CD4-positive, alpha-beta T cell treated with Interleukin-4 for 1 hour (primary cell): ENCODE measurements at regions not wholly inside any gene's neighbourhood (a gene's known extent, or its start where the extent isn't known, plus 50 kb on each side); places are given as distances from the start of the nearest gene placed in this dataset.

Source experiments
- DNase-seq, 2 donors: peaks; one replicate each; pipeline ENCODE4 v3.0.0-alpha.2; 2020 to 2022

- DNase-seq = no peak
Observed at GRCh38 chr12:115857160-115857920, 420.2 kb downstream of the MED13L start.

- no peak for DNase-seq
Observed at GRCh38 chr12:115852054-115852453, 425.4 kb downstream of the MED13L start.

- no peak for DNase-seq
Observed at GRCh38 chr12:115850957-115851356, 426.5 kb downstream of the MED13L start.

DNA sequence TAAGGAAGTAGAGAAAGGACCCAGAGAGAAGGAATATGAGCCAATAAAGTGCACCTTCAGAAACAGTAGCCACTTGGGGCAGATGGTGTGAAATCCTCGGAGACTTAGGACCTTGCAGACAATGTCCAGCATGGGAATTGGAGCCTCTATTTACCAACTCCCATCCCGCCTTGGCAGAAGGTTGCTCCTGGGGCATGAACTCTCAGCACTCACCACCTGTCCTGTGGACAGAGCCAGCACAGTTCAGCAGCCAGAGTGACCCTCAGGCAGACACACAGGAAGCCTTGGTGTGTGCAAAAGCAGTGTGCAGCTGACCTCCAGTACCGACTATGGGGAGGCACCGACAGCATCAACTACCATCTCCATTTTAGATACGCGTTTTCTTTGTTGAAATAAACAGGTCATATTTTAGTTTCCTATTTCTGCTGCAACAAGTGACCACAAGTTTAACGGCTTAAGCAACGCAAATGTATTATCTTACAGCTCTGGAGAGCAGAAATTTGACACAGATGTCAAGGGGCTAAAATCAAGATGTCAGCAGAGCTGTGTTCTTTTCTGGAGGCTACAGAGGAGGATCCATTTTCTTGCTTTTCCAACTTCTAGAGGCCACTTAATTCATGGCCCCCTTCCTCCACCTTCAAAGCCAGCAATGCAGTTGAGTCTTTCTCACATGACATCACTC lies 428.1 kb downstream of the MED13L start:
- no peak for DNase-seq

GRCh38 chr12:115847398-115847797 lies 430.1 kb downstream of the MED13L start:
- DNase-seq = no peak

- DNase-seq = no peak
Observed at GRCh38 chr12:115846516-115846915, 431.0 kb downstream of the MED13L start.

DNA sequence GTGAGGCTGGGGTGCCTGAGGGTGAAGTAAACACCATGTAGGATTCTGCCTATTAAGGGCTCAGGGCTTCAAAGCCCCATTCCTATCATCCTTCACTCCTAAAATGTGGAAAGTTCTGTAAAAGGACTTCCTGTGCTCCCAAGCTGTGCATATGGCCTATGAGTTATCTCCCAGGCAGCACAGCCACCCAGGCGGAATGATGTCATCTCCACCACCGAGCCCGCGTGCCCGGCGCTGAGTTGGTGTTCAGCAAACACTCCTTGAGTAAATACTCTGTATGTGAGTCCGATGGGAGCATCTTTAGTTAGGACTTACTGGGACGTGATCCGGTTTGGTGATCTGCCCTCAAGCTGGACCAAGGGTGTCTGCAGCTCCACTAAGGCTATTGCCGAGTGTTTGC lies 437.3 kb downstream of the MED13L start:
- no peak for DNase-seq

GRCh38 chr12:115838952-115839351 lies 438.5 kb downstream of the MED13L start:
- no peak for DNase-seq

DNA sequence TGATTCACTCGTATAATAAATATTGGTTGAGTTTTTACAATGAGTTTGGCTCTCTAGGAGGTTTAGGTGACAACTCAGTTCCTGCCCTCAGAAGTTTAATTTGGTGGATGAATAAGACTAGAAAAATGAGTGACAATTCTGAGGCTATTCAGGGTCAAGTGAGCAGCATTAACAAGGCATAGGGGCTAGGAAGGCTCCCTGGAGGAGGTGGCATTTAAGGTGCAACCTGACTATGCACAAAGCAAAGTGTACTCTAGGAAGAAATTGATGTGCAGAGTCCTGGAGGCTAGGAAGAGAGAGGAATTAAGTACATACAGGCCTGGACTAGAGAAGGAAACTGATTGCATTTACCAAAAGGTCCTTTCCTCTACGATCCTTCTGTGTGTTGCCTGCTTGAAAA lies 440.3 kb downstream of the MED13L start:
- no peak for DNase-seq

- DNase-seq = no peak
Observed at GRCh38 chr12:115835445-115835844, 442.0 kb downstream of the MED13L start.

- no peak for DNase-seq
Observed at GRCh38 chr12:115833704-115834103, 443.8 kb downstream of the MED13L start.

DNA sequence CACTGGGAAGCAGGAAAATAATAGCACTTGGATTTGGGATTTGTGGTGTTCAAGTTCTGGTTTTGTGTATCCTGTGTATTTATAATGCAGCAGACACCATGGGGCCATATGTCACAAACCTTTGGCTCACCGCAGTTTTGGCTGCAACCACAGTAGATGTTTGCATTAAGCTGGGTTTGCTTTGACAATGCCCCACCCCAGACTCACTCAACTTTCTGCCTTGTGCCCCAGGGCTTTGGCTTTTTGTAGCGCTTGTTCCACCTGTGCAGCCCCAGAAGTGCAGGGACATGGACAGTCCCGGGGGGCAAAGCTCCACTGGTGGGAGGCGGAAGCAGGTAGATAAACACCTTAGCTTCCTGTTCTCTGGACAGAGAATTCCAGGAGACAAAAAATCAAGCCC lies 446.9 kb downstream of the MED13L start:
- no peak for DNase-seq

DNA sequence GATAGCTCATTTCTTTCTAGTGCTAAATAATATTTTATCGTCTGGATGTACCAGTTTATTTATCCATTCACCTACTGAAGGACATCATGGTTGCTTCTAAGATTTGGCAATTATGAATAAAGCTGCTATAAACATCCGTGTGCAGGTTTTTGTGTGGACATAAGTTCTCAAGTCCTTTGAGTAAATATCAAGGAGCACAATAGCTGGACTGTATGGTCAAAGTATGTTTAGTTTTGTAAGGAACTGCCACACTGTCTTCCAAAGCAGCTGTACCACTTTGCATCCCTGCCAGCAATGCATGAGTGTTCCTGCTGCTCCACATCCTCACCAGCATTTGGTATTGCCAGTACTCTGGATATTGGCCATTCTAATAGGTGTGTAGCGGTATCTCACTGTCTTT lies 447.4 kb downstream of the MED13L start:
- DNase-seq = no peak

GRCh38 chr12:115828168-115828567 lies 449.3 kb downstream of the MED13L start:
- no peak for DNase-seq

- no peak for DNase-seq
Observed at GRCh38 chr12:115824936-115825602, 452.4 kb downstream of the MED13L start.

DNA sequence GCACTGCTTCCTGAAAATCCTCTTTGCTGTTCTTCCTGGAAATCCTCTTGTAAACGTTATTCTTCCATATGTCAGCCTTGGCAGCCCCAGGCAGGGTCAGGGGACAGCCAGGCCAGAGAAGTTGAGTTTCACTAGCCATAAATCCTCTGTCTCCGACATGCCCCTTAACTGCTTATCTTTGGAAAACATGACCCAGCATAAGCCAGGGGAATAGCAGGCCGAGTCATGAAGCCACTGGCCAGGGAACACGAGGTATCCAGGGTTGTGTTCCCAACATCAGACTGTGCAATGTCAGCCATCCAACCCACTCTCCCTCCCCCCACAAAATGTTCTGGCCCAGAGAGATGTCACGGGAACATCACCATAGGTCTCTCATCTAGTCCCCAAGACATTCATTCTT lies 453.9 kb downstream of the MED13L start:
- no peak for DNase-seq

DNA sequence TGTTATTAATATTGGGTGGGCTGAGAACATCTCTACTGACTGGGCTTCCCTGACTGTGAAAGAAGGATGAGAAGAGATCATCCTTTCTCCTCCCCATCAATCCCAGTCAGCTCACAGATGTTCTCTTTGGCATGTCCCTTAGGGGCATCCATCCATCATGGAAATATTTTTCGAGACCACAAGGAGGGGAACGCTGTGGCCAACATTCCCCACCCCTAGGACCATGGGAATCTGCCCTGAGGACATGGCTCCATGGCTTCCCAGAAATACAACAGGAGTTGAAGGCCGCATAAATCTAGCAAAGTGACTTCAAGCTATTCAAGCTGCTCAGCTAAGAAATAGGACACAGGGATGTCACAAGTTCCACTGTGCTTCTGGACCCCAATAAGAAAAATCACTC lies 456.8 kb downstream of the MED13L start:
- DNase-seq = no peak

GRCh38 chr12:115818973-115819372 lies 458.5 kb downstream of the MED13L start:
- no peak for DNase-seq

GRCh38 chr12:115817389-115817788 lies 460.1 kb downstream of the MED13L start:
- DNase-seq = no peak

DNA sequence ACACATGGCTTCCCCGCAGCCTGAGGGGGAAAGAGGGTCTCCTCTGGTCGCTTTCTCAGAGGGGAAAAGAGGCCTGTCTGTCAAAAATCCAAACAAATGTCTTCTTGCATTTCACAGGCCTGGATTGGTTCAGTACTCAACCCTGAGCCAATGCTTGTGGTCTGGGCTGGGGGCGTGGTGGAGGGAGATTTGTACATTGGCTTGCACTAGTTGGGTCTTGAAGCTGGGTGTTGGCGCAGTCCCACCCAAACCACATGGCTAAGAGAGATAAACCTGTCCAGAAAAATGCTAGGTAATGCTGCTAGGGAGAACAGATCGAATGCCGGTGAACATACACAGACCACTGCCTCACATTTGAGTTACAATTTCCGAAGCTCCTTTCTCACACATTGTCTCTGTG lies 461.6 kb downstream of the MED13L start:
- DNase-seq = no peak

- DNase-seq = no peak
Observed at GRCh38 chr12:115813256-115813655, 464.2 kb downstream of the MED13L start.

GRCh38 chr12:115811929-115812328 lies 465.6 kb downstream of the MED13L start:
- DNase-seq = no peak

DNA sequence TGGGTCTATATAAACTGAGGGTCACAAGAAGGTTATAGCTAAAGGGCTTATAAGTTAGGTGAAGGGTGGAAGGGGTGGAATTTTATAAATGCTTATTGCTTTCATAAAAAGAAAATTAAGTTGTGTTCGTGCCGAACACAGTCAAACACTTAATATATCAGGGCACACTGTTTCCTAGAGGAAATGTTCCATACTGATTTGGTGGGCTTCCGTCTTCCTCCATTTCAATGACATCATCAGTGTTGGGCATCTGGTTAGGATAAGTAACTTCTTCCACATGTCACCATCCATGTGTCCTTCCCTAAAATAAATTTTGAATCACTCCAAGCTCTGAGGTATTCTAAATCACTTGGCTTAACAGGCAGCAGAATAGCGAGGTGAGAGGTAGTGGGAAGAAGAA lies 466.4 kb downstream of the MED13L start:
- no peak for DNase-seq
